ENCODE measurements at regions not wholly inside any gene's neighbourhood (a gene's known extent, or its start where the extent isn't known, plus 50 kb on each side); places are given as distances from the start of the nearest gene placed in this dataset.
"Not testable (repeated sequence)": the region's sequence is repeated elsewhere in the genome, so short reads cannot be mapped to it uniquely, and the experiment has no call there.

DNA sequence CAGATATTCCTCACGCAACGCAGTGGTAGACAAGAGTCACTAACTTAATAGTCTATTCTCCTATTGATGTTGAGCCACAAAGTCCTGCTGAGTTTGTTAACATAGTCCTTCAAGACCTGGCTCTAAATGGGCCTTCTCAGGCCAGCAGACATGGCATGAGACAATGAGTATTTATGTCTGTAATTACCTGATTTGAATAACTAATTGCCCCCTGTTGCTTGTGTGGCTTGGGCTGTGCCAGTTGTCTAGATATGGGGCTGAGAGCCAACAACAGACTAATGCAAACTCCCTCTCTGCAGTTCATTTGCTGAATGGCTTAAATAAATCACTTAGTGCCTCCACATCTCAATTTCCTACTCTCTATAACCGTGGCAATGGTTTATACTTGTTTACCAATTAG, 65.5 kb upstream of the VWC2 start:
- TF ChIP-seq, protein P1, sequence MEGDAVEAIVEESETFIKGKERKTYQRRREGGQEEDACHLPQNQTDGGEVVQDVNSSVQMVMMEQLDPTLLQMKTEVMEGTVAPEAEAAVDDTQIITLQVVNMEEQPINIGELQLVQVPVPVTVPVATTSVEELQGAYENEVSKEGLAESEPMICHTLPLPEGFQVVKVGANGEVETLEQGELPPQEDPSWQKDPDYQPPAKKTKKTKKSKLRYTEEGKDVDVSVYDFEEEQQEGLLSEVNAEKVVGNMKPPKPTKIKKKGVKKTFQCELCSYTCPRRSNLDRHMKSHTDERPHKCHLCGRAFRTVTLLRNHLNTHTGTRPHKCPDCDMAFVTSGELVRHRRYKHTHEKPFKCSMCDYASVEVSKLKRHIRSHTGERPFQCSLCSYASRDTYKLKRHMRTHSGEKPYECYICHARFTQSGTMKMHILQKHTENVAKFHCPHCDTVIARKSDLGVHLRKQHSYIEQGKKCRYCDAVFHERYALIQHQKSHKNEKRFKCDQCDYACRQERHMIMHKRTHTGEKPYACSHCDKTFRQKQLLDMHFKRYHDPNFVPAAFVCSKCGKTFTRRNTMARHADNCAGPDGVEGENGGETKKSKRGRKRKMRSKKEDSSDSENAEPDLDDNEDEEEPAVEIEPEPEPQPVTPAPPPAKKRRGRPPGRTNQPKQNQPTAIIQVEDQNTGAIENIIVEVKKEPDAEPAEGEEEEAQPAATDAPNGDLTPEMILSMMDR (IDR thresholded peaks at IDR 0.05) = no peak
- TF ChIP-seq ZFX (IDR thresholded peaks at IDR 0.05; ENCODE audit: borderline replicate concordance) = no peak
- no peak overlapping the region for H3K27ac ChIP-seq

DNA sequence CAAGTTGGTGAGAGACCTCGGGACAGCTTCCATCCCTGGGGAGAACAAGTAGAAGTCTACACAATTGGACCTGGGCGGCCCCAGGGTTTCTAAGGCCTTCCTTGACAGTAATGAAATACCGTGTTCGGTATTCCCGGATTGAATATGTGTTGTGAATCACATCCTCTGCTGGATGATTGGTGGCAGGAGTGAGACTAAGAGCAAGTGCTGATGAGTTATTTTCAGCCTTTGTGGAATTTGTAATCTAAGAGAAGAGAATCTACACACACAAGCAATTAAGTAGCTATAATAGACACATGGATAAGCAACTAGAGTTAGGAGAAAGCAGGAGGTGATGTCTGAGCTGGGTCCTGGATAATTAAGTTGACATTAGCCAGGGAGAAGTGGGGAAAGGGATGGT, 64.8 kb upstream of the VWC2 start:
- TF ChIP-seq, protein P1 (IDR thresholded peaks at IDR 0.05) = no peak
- TF ChIP-seq ZFX (IDR thresholded peaks at IDR 0.05; ENCODE audit: borderline replicate concordance) = no peak

DNA sequence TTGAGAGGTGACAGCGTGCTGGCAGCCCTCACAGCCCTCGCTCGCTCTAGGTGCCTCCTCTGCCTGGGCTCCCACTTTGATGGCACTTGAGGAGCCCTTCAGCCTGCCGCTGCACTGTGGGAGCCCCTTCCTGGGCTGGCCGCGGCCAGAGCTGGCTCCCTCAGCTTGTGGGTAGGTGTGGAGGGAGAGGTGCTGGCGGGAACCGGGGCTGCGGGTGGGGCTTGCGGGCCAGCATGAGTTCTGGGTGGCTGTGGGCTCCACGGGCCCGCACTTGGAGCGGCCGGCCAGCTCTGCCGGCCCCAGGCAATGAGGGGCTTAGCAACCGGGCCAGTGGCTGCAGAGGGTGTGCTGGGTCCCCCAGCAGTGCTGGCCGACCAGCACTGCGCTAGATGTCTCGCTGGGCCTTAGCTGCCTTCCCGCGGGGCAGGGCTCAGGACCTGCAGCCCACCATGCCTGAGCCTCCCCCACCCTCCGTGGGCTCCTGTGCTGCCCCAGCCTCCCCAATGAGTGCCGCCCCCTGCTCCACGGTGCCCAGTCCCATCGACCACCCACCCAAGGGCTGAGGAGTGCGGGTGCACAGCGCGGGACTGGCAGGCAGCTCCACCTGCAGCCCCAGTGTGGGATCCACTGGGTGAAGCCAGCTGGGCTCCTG, 62.2 kb upstream of the VWC2 start:
- not testable (repeated sequence) for H3K27ac ChIP-seq

More for the DNA sequence above, 64.8 kb upstream of the VWC2 start:
- H3K27ac ChIP-seq = no peak overlapping the region

DNA sequence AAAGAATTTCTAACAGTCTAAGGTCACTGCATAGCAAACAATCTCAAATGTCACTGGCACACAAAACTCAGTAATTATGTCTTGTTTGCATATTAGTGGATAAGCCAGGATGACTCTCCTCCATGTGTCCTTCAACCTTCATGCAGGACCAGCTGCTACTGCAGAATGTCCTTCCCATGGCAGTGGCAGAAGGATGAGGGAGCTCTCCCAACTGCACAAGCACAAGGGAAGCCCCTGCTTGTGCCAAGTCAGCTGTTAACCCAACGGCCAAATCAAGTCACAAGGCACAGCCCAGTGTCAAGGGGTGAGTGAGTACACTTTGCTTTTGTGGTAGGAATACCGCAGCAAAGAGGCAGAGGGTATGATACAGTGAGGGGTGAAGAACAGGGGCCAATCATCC, 59.3 kb upstream of the VWC2 start:
- no peak overlapping the region for H3K27ac ChIP-seq
- no peak for TF ChIP-seq ZFX (IDR thresholded peaks at IDR 0.05; ENCODE audit: borderline replicate concordance)
- TF ChIP-seq, protein P1 (IDR thresholded peaks at IDR 0.05) = no peak

DNA sequence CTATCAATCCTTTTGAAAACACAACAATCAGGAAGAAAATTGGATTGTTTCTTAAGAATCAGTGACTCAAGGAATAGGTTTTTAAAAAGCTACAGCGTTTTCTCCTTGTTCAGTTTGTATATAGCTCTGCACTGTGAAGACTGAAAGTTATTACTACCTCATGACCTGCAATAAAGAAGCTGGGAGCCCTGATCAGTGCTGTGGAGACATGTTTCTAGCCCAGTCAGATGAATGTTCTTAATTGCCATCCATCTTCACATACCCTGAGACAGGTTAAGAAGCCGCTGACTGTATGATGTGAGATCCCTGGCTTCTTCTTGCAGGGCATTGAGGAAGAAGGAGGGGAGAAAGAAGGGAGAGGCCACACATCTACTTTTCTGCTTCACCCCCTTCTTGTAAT, 58.0 kb upstream of the VWC2 start:
- TF ChIP-seq ZFX (IDR thresholded peaks at IDR 0.05; ENCODE audit: borderline replicate concordance) = no peak
- TF ChIP-seq, protein P1 (IDR thresholded peaks at IDR 0.05) = no peak
- no peak overlapping the region for H3K27ac ChIP-seq

DNA sequence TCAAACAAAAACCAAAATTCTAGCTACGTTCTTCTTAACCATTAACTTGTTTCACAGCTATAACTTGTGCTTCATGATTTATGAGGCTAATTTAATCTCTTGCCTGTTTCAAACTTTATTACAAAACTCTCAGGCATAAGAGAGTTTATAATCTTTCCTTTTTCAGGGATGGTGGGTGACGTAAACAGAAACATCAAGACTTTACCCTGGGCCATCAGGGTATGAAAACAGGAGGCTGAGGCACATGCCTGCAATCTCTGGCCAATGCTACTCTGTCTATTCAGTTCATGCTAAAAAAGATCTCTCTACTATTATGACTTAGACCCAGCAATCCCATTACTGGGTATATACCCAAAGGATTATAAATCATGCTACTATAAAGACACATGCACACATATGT, 55.9 kb upstream of the VWC2 start:
- TF ChIP-seq, protein P1 (IDR thresholded peaks at IDR 0.05) = no peak
- no peak for TF ChIP-seq ZFX (IDR thresholded peaks at IDR 0.05; ENCODE audit: borderline replicate concordance)
- no peak overlapping the region for H3K27ac ChIP-seq

DNA sequence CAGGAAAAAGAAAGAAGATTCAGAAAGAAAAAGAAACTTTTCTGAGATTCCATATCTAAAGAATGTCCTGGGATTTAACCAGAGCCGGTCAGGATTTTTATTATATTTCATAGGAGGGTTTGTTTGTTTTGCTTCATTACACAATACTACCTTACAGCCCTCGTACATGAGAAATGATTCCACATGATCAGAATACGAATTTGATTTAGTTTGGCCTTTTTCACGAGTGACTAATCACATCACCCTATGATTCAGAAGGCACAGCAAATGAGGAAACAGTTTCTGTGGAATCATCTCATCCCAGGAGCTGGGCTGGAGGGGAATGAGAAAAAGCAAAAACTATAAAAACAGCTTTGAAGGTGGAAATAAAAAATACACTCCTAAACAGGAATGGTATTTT, 54.7 kb upstream of the VWC2 start:
- H3K27ac ChIP-seq = no peak overlapping the region
- no peak for TF ChIP-seq ZFX (IDR thresholded peaks at IDR 0.05; ENCODE audit: borderline replicate concordance)

DNA sequence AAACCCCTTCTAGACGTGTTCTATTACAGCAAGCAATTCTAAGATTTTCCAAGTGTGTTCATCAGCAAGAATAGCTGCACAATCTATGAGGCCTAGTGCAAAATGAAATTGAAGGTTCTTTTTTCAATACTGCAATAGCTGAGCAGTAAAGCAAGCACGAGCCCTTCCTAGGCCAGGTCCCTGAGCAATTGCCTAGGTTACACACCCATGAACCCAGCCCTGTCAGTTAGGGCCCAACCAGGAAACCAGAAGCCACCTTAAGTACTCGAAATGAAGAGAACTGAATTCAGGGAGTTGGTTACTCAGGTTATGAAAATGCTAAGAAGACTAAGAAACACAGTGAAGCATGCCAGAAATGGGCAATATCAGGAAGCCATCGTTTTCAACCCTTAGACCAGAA, 52.0 kb upstream of the VWC2 start:
- no peak for TF ChIP-seq ZFX (IDR thresholded peaks at IDR 0.05; ENCODE audit: borderline replicate concordance)
- TF ChIP-seq, protein P1 (IDR thresholded peaks at IDR 0.05) = no peak
- H3K27ac ChIP-seq = no peak overlapping the region

Data from 22Rv1 (cell line).